Aorta (tissue), 5 donors: ENCODE measurements at regions not wholly inside any gene's neighbourhood (a gene's known extent, or its start where the extent isn't known, plus 50 kb on each side); places are given as distances from the start of the nearest gene placed in this dataset.
"Not testable (repeated sequence)": the region's sequence is repeated elsewhere in the genome, so short reads cannot be mapped to it uniquely, and the experiment has no call there.

Experiments
- ATAC-seq: fragments of 200-7000 bp; cut with Tn5 transposase; one replicate; pipeline ENCODE4 v1.9.1; 2022; ENCODE audit warnings: moderate library complexity; ENCODE audit not compliant: low FRiP score
- DNase-seq, 2 donors: peaks; one replicate each; pipeline ENCODE4 v3.0.0-alpha.2; 2020
- H3K27ac ChIP-seq, 2 donors: one replicate each; pipeline ENCODE4 v1.5.1; 2013; ENCODE audit warnings: low read length in 2 of 2, mild to moderate bottlenecking in 2 of 2, moderate library complexity in 2 of 2, control low read depth in 1 of 2, inconsistent platforms in 1 of 2, low read depth in 1 of 2
- H3K27me3 ChIP-seq, 2 donors: one replicate each; pipeline ENCODE4 v1.6.1; 2013; ENCODE audit warnings: control low read depth in 1 of 2, low read length in 1 of 2, mild to moderate bottlenecking in 1 of 2, moderate library complexity in 1 of 2; ENCODE audit not compliant: insufficient read depth in 2 of 2, control insufficient read depth in 1 of 2
- H3K36me3 ChIP-seq, 2 donors: one replicate each; pipeline ENCODE4 v1.6.1; 2013; ENCODE audit warnings: control low read depth in 1 of 2, low read length in 1 of 2, mild to moderate bottlenecking in 1 of 2; ENCODE audit not compliant: insufficient read depth in 2 of 2, control insufficient read depth in 1 of 2
- H3K4me1 ChIP-seq, 2 donors: one replicate each; pipeline ENCODE4 v1.6.1; 2013; ENCODE audit warnings: low read length in 2 of 2, control low read depth in 1 of 2, mild to moderate bottlenecking in 1 of 2, moderate library complexity in 1 of 2; ENCODE audit not compliant: insufficient read depth in 2 of 2, control insufficient read depth in 1 of 2
- H3K4me3 ChIP-seq, 2 donors: one replicate each; pipeline ENCODE4 v1.5.1; 2013; ENCODE audit warnings: low read length in 2 of 2, control low read depth in 1 of 2, mild to moderate bottlenecking in 1 of 2
- H3K9me3 ChIP-seq: one replicate; pipeline ENCODE4 v1.6.1; 2013; ENCODE audit warnings: mild to moderate bottlenecking, low read length; ENCODE audit not compliant: control insufficient read depth
- WGBS, 2 donors: extraction: QIAGEN DNeasy Blood & Tissue Kit; methylation state at CpG; one replicate each; pipeline ENCODE4 v1.1.7; 2013; 5-methylcytosine and 5-hydroxymethylcytosine counted together
- intact Hi-C, 2 donors: fragments of 100-400 bp; cut with DNase I; formaldehyde crosslinking; loops; one replicate each; pipeline versions ENCODE4 v1.14.2 to v1.15.0; 2022
- donor health status: healthy with polysubstance abuse.
- donor health status: Bipolar disorder and iron deficiency.
- donor health status: DM: no; HTN: no; CAD: no.
- donor health status: DM: no; HTN: no; CAD: no.
- donor health status: DM: yes; HTN: yes; CAD: no.

DNA sequence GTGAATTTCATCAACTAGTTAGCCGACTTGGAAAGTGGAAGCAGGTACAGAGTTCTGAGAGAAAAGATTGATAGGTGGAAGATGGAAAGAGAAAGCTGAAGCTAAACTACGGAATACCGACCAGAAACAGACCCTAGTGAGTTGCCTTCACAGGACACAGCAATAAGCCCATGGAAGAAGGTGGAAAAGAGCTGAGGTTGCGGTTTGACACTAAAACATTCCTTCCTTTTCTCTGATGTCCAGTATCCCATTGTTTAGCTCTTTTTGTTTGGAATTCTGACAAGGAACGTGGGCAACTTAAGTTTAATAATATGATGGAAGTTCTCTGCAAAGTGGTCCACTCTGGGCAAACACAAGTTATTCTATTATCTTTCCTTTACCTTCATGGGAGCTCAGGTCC lies 110.1 kb upstream of the ADTRP start:
- no peak overlapping the region for H3K4me3 ChIP-seq
- no peaks in the 10 kb centered on the region for H3K36me3 ChIP-seq
- DNase-seq (no peak), ATAC-seq (no peak)
- no peaks in the 10 kb centered on the region for H3K4me1 ChIP-seq
- no peak overlapping the region for H3K27ac ChIP-seq
- WGBS, 2 donors, result 89 to 95% methylated on average over 5 of the region's 5 CpGs
- intact Hi-C loops, result no loop called here
- no peaks in the 10 kb centered on the region for H3K27me3 ChIP-seq
- no peaks in the 10 kb centered on the region for H3K9me3 ChIP-seq

DNA sequence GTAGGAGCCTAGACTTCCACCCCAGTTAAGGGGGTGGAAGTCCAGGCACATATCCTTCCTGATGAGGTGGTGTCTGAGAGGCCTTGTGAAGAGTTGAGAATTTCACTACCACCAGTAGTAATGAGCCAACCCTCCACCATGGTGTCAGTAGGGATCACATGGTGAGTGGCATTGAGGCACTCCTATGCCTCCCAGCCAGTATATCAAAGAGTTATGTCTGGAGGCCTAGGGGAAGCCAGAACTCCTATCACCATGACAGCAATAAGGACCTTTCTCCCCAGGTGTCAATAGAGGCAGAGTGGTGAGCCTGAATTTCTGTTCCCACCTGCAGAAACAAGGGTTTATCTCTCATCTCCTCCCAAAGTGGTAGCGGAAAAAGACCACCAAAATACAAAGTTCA lies 106.6 kb upstream of the ADTRP start:
- H3K9me3 ChIP-seq, result no peaks in the 10 kb centered on the region
- no peak for DNase-seq
- 94 to 99% methylated on average over 1 of the region's 1 CpG for WGBS, 2 donors
- H3K27ac ChIP-seq, result no peak overlapping the region
- intact Hi-C loops, result no loop called here
- H3K27me3 ChIP-seq, result no peaks in the 10 kb centered on the region
- no peaks in the 10 kb centered on the region for H3K4me1 ChIP-seq
- no peaks in the 10 kb centered on the region for H3K36me3 ChIP-seq
- H3K4me3 ChIP-seq, result no peak overlapping the region
- no peak for ATAC-seq

DNA sequence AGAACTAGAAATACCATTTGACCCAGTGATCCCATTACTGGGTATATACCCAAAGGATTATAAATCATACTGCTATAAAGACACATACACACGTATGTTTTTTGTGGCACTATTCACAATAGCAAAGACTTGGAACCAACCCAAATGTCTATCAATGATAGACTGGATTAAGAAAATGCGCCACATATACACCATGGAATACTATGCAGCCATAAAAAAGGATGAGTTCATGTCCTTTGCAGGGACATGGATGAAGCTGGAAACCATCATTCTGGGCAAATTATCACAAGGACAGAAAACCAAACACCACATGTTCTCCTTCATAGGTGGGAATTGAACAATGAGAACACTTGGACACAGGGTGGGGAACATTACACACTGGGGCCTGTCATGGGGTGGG lies 104.9 kb upstream of the ADTRP start:
- H3K27me3 ChIP-seq, H3K36me3 ChIP-seq, intact Hi-C loops, H3K4me3 ChIP-seq, H3K9me3 ChIP-seq, DNase-seq, H3K4me1 ChIP-seq, ATAC-seq, H3K27ac ChIP-seq: not testable (repeated sequence)
- 84 to 89% methylated on average over 2 of the region's 2 CpGs for WGBS, 2 donors

DNA sequence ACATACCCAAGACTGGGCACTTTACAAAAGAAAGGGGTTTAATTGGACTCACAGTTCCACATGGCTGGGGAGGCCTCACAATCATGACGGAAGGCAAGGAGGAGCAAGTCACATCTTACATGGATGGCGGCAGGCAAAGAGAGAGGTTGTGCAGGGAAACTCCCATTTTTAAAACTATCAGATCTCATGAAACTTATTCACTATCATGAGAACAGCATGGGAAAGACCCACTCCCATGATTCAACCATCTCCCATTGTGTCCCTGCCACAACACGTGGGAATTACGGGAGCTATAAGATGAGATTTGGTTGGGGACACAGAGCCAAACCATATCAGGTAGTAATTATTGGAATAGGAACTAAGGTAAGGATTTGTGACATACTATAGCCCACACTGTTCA lies 101.6 kb upstream of the ADTRP start:
- DNase-seq, intact Hi-C loops, H3K27ac ChIP-seq, H3K4me3 ChIP-seq, H3K27me3 ChIP-seq, H3K9me3 ChIP-seq, H3K36me3 ChIP-seq, H3K4me1 ChIP-seq, ATAC-seq: not testable (repeated sequence)
- 98 to 100% methylated on average over 4 of the region's 4 CpGs for WGBS, 2 donors

DNA sequence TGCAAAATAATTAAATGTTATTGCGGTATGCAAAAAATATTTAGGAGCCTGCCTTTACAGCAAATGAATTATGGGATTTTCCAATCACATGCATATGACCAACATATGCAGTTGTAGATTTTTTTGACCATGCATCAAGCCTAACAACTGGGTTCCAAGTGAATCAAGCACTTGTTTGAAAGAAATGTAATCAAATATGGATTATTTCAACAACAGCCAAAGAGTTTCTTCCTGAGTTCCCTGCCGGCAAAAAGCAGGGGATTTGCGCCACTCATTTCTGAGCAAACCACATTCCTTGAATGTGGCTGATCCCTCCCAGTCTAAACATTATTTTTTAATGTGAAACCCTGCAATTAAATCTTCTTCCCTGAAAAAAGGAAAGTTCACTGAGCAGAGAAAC lies 100.1 kb upstream of the ADTRP start:
- Histone ChIP-seq H3K4me1 (no peaks in the 10 kb centered on the region), H3K4me3 (no peak overlapping the region), H3K9me3 (no peaks in the 10 kb centered on the region), H3K27me3 (no peaks in the 10 kb centered on the region), H3K36me3 (no peaks in the 10 kb centered on the region), H3K27ac (no peak overlapping the region)
- no peak for DNase-seq
- no peak for ATAC-seq
- WGBS, 2 donors, result 87% methylated on average over 3 of the region's 3 CpGs
- intact Hi-C loops, result no loop called here

DNA sequence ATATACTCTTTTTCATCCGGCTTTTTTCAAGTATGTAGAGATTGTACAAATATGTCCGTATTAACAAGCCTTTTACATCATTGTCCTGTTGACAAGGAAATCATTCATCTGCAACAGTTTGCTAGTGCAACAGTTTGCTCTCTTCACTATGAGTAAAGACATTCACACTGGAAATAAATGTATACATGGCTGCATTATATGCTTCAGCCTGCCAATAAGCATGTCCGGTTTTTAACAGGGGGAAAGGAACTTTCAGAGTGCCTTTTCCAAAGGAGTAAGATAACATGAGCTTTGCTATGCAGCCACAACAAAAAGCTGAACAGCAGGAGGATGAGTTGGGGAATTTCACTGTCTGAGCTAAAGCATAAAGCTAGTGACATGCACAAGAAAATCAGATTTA lies 99.4 kb upstream of the ADTRP start:
- intact Hi-C loops, result no loop called here

DNA sequence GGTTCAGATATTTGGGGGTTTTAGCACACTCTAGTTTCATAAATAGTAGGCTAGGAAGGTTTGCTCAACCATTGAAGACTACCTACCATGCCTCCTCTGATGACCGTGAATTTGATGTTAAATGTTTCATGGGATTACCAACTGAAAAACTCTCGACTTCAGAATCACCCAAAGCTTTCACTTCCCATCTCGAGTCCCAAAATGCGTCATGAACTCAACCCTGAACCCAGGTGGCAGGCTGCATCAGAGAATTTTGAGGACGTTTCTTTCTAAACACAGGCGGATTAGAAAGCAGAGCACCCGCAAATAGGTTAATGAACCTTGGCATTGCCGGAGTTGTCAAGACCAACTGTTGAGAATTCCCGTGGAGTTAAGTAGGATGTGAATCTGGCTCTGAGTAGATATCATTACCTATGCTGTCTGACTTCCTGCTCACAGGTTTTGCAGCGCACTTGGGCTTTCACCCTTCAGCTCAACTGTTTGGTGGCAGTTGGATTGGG lies 98.4 kb upstream of the ADTRP start:
- no peaks in the 10 kb centered on the region for H3K36me3 ChIP-seq
- intact Hi-C loops, result no loop called here
- no peaks in the 10 kb centered on the region for H3K4me1 ChIP-seq
- H3K27me3 ChIP-seq, result no peaks in the 10 kb centered on the region
- H3K4me3 ChIP-seq, result no peak overlapping the region
- H3K27ac ChIP-seq, result no peak overlapping the region
- ATAC-seq (no peak), DNase-seq (no peak)
- no peaks in the 10 kb centered on the region for H3K9me3 ChIP-seq
- 95 to 96% methylated on average over 10 of the region's 10 CpGs for WGBS, 2 donors

More for the DNA sequence above, 99.4 kb upstream of the ADTRP start:
- Histone ChIP-seq H3K36me3 (no peaks in the 10 kb centered on the region), H3K27me3 (no peaks in the 10 kb centered on the region), H3K4me1 (no peaks in the 10 kb centered on the region), H3K9me3 (no peaks in the 10 kb centered on the region), H3K4me3 (no peak overlapping the region), H3K27ac (no peak overlapping the region)
- no peak for ATAC-seq
- DNase-seq, result no peak
- WGBS, 2 donors, result 35 to 36% methylated on average over 3 of the region's 3 CpGs

DNA sequence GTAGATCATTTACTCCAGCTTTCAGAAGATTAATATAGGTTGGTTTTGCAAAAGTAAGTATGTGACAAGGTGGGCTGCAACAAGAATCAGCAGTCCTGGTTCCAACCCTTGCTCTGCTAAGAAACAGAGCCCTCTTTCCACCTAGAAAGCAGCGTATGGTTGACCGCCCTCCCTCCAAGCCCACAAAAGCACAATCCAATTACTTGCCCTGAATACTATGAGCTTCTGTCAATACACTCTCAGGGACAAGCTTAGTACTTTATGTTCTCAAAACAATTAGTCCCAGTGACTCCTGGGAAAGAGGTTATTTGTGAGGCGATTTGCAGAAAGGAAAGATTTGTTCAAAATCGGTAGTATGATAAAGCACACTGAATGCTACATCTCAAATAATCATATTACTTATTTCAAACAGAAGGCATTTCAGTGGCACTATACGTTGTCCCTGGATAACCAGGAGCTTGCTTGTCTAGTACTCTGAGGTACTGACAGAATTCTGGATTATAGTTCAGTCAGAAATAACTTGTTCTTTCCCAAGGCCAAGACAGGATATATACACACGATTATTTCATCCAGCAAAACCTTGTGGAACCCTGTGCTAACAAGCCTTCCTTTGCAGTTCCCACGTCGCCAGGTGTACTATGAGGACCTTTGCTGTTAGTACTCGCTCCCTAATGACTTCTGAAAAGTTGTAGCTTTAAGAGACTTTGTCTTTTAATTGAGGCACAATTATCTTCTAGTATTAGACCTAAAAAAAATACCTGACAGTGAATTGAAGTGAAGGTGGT lies 96.9 kb upstream of the ADTRP start:
- H3K36me3 ChIP-seq, result no peaks in the 10 kb centered on the region
- 68 to 78% methylated on average over 9 of the region's 9 CpGs for WGBS, 2 donors
- H3K9me3 ChIP-seq, result no peaks in the 10 kb centered on the region
- no peaks in the 10 kb centered on the region for H3K27me3 ChIP-seq
- intact Hi-C loops, result no loop called here
- no peaks in the 10 kb centered on the region for H3K4me1 ChIP-seq
- DNase-seq, result no peak
- H3K4me3 ChIP-seq, result no peak overlapping the region
- H3K27ac ChIP-seq, result no peak overlapping the region
- no peak for ATAC-seq

DNA sequence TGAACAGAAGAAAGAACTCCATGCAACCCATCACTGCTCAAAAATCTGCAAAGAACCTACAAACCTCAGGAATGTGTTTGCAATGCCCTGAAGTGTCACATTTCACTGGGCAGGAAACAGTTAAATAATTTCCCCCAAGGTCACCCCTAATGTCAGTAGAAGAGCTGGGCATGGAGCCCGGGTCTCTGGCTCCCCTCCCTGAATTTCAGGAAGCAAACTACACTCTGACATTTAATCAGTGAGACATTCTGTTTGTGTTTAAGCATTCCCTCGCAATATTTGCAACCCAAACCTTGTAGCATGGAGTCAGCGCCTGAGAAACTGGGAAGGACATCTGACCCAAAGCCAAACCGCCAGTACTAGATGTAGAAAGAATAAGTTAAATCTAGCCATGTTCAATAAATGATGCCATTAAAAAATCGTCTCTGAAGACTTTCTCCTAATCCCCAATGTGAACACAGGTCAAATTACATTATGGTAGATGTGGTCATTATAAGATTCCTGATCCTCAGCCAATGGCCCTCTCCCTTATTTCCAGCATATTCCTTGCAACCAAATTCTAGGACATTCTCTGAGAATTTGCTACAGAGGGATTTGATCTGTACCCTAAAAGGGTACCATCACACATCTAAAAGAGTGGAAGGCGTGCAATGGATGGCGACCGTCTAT lies 91.2 kb upstream of the ADTRP start:
- Histone ChIP-seq H3K9me3 (no peaks in the 10 kb centered on the region), H3K4me3 (no peak overlapping the region), H3K27me3 (no peaks in the 10 kb centered on the region), H3K4me1 (peaks cover 0 to 3% of the 10 kb centered on the region in 2 donors), H3K27ac (no peak overlapping the region), H3K36me3 (no peaks in the 10 kb centered on the region)
- intact Hi-C loops, result no loop called here
- DNase-seq (peak in 1 of 2 donors; percentile 51), ATAC-seq (no peak)
- WGBS, 2 donors, result 32 to 40% methylated on average over 8 of the region's 8 CpGs
